DOHH2 (cell line): ENCODE measurements at regions not wholly inside any gene's neighbourhood (a gene's known extent, or its start where the extent isn't known, plus 50 kb on each side); places are given as distances from the start of the nearest gene placed in this dataset.

Experiments
- H3F3A ChIP-seq: fragments of 200-600 bp; sonication (generic), shearing (Covaris generic); 2 replicates; pipeline ENCODE4 v1.6.0; 2016; ENCODE audit warnings: antibody characterized with exemption, mild to moderate bottlenecking; ENCODE audit not compliant: control insufficient read depth, insufficient read depth
- H3K27ac ChIP-seq: fragments of 200-600 bp; sonication (generic); 2 replicates; pipeline ENCODE4 v1.5.1; 2014; ENCODE audit warnings: low read depth, mild to moderate bottlenecking, low read length, moderate library complexity
- H3K27me3 ChIP-seq: fragments of 200-600 bp; sonication (generic); 2 replicates; pipeline ENCODE4 v1.6.1; 2014; ENCODE audit warnings: mild to moderate bottlenecking, low read length, mixed read lengths; ENCODE audit not compliant: control insufficient read depth
- H3K36me3 ChIP-seq: fragments of 200-600 bp; sonication (generic); 2 replicates; pipeline ENCODE4 v1.6.1; 2014; ENCODE audit warnings: mild to moderate bottlenecking, low read length, moderate library complexity, mixed read lengths; ENCODE audit not compliant: control insufficient read depth
- H3K4me1 ChIP-seq: fragments of 200-600 bp; sonication (generic); 2 replicates; pipeline ENCODE4 v1.6.1; 2014; ENCODE audit warnings: mild to moderate bottlenecking, low read length, mixed read lengths; ENCODE audit not compliant: control insufficient read depth
- H3K4me2 ChIP-seq: fragments of 200-600 bp; sonication (generic); 2 replicates; pipeline ENCODE4 v1.6.0; 2014; ENCODE audit warnings: mild to moderate bottlenecking, low read length, moderate library complexity
- H3K4me3 ChIP-seq: fragments of 200-600 bp; sonication (generic); 2 replicates; pipeline ENCODE4 v1.5.1; 2014; ENCODE audit warnings: mild to moderate bottlenecking, low read length, mixed read lengths
- H3K79me2 ChIP-seq: fragments of 200-600 bp; sonication (generic); 2 replicates; pipeline ENCODE4 v1.6.1; 2014; ENCODE audit warnings: mild to moderate bottlenecking, low read length, mixed read lengths; ENCODE audit not compliant: control insufficient read depth
- H3K9me2 ChIP-seq: fragments of 200-600 bp; sonication (generic); replicated peaks from 2 replicates; pipeline ENCODE4 v1.6.1; 2014; ENCODE audit warnings: mild to moderate bottlenecking, low read length, mixed read lengths; ENCODE audit not compliant: control insufficient read depth
- H3K9me3 ChIP-seq: fragments of 200-600 bp; sonication (generic); 2 replicates; pipeline ENCODE4 v1.6.1; 2014; ENCODE audit warnings: antibody characterized with exemption, low read length, mixed read lengths; ENCODE audit not compliant: control insufficient read depth, insufficient read depth
- H4K20me1 ChIP-seq: fragments of 200-600 bp; sonication (generic); 2 replicates; pipeline ENCODE4 v1.6.0; 2014; ENCODE audit warnings: low read depth, mild to moderate bottlenecking, antibody characterized with exemption, low read length, moderate library complexity; ENCODE audit not compliant: control insufficient read depth, insufficient read depth
- CTCF ChIP-seq: fragments of 200-600 bp; sonication (generic); IDR thresholded peaks from one replicate; pipeline ENCODE4 v1.5.1; 2014; ENCODE audit warnings: antibody characterized with exemption, mild to moderate bottlenecking, low read depth, low read length; ENCODE audit not compliant: poor library complexity, severe bottlenecking
- EZH2phosphoT487 ChIP-seq: fragments of 200-600 bp; sonication (generic); IDR thresholded peaks from 2 replicates; pipeline ENCODE4 v1.6.1; 2017; ENCODE audit warnings: borderline replicate concordance, mild to moderate bottlenecking, antibody characterized with exemption, low read length, moderate library complexity, mixed read lengths

- no peaks in the 10 kb centered on the region for H3K9me2 ChIP-seq
- TF ChIP-seq CTCF = no peak
- no peak for TF ChIP-seq EZH2phosphoT487
- H3K4me1 ChIP-seq = peaks cover 4% of the 10 kb centered on the region
- H3K9me3 ChIP-seq = no peaks in the 10 kb centered on the region
- H3K4me2 ChIP-seq = no peak overlapping the region
- H4K20me1 ChIP-seq = no peaks in the 10 kb centered on the region
- no peak overlapping the region for H3K4me3 ChIP-seq
- H3K36me3 ChIP-seq = no peaks in the 10 kb centered on the region
- H3F3A ChIP-seq = no peaks in the 10 kb centered on the region
- peaks cover 59% of the 10 kb centered on the region for H3K27me3 ChIP-seq
- no peaks in the 10 kb centered on the region for H3K79me2 ChIP-seq
- H3K27ac ChIP-seq = no peak overlapping the region
Observed at GRCh38 chr6:43973357-43973756, 153.9 kb downstream of the MRPL14 start.

GRCh38 chr6:43972913-43973300 lies 154.3 kb downstream of the MRPL14 start:
- Histone ChIP-seq H3K36me3 (no peaks in the 10 kb centered on the region), H3F3A (no peaks in the 10 kb centered on the region), H3K27me3 (peaks cover 58% of the 10 kb centered on the region), H4K20me1 (no peaks in the 10 kb centered on the region), H3K4me3 (no peak overlapping the region), H3K4me1 (peaks cover 4% of the 10 kb centered on the region), H3K4me2 (no peak overlapping the region), H3K79me2 (no peaks in the 10 kb centered on the region), H3K9me2 (no peaks in the 10 kb centered on the region), H3K9me3 (no peaks in the 10 kb centered on the region), H3K27ac (no peak overlapping the region)
- TF ChIP-seq EZH2phosphoT487 (no peak), CTCF (no peak)

- TF ChIP-seq CTCF (no peak), EZH2phosphoT487 (no peak)
- Histone ChIP-seq H3K79me2 (no peaks in the 10 kb centered on the region), H3K9me3 (no peaks in the 10 kb centered on the region), H3F3A (no peaks in the 10 kb centered on the region), H3K4me1 (peaks cover under 1% of the 10 kb centered on the region), H4K20me1 (no peaks in the 10 kb centered on the region), H3K36me3 (no peaks in the 10 kb centered on the region), H3K27ac (no peak overlapping the region), H3K4me3 (no peak overlapping the region), H3K4me2 (no peak overlapping the region), H3K27me3 (peaks cover 55% of the 10 kb centered on the region), H3K9me2 (no peaks in the 10 kb centered on the region)
Observed at GRCh38 chr6:43972179-43972912, 154.9 kb downstream of the MRPL14 start.
